KMS-11 (cell line): ENCODE measurements at regions not wholly inside any gene's neighbourhood (a gene's known extent, or its start where the extent isn't known, plus 50 kb on each side); places are given as distances from the start of the nearest gene placed in this dataset.

Experiments used
- H2AFZ ChIP-seq: fragments of 200-600 bp; sonication (generic); 2 replicates; pipeline ENCODE4 v1.6.1; 2016; ENCODE audit warnings: antibody characterized with exemption, mixed run types, low read depth
- H3K27ac ChIP-seq: fragments of 200-600 bp; sonication (generic); 2 replicates; pipeline ENCODE4 v1.6.1; 2016; ENCODE audit warnings: mild to moderate bottlenecking, mixed run types
- H3K27me3 ChIP-seq: fragments of 200-600 bp; sonication (generic); 2 replicates; pipeline ENCODE4 v1.6.1; 2017; ENCODE audit warnings: mild to moderate bottlenecking, low read depth, mixed run types, moderate library complexity; ENCODE audit not compliant: insufficient read depth
- H3K36me3 ChIP-seq: fragments of 200-600 bp; sonication (generic); 2 replicates; pipeline ENCODE4 v1.6.1; 2017; ENCODE audit warnings: mild to moderate bottlenecking, mixed run types; ENCODE audit not compliant: insufficient read depth
- H3K4me1 ChIP-seq: fragments of 200-600 bp; sonication (generic); 2 replicates; pipeline ENCODE4 v1.6.1; 2016; ENCODE audit warnings: mild to moderate bottlenecking, low read depth, mixed run types; ENCODE audit not compliant: poor library complexity, severe bottlenecking
- H3K4me2 ChIP-seq: fragments of 200-600 bp; sonication (generic); 2 replicates; pipeline ENCODE4 v1.7.0; 2016; ENCODE audit warnings: mild to moderate bottlenecking, mixed run types
- H3K4me3 ChIP-seq: fragments of 200-600 bp; sonication (generic); IDR thresholded peaks from 2 replicates; pipeline ENCODE4 v1.6.1; 2017; ENCODE audit warnings: low read depth, low read length, mixed read lengths; ENCODE audit not compliant: insufficient read depth
- H3K79me2 ChIP-seq: fragments of 200-600 bp; sonication (generic); 2 replicates; pipeline ENCODE4 v1.6.1; 2016; ENCODE audit warnings: low read depth, mixed run types; ENCODE audit not compliant: insufficient read depth
- H3K9ac ChIP-seq: fragments of 200-600 bp; sonication (generic); 2 replicates; pipeline ENCODE4 v1.6.1; 2016; ENCODE audit warnings: mild to moderate bottlenecking, mixed run types
- H4K20me1 ChIP-seq: fragments of 200-600 bp; sonication (generic); 2 replicates; pipeline ENCODE4 v1.6.1; 2016; ENCODE audit warnings: mild to moderate bottlenecking, mixed run types; ENCODE audit not compliant: insufficient read depth
- TF ChIP-seq, protein P1 (sequence below): fragments of 200-600 bp; sonication (generic); conservative IDR thresholded peaks from 2 replicates; pipeline ENCODE4 v1.6.1; 2017; ENCODE audit warnings: low read depth, mild to moderate bottlenecking, antibody characterized with exemption, low read length, moderate library complexity, mixed read lengths

- Histone ChIP-seq H3K4me3 (no peak overlapping the region), H3K36me3 (no peaks in the 10 kb centered on the region), H4K20me1 (no peaks in the 10 kb centered on the region)
Measured at GRCh38 chr2:2694746-2695145, 363.7 kb upstream of the MYT1L start.

GRCh38 chr2:2692599-2693389 is 361.7 kb upstream of the MYT1L start:
- Histone ChIP-seq H3K9ac (no peak overlapping the region), H3K4me3 (no peak overlapping the region), H3K36me3 (no peaks in the 10 kb centered on the region), H3K4me2 (no peak overlapping the region), H3K27ac (no peak overlapping the region), H3K79me2 (no peaks in the 10 kb centered on the region), H3K27me3 (no peaks in the 10 kb centered on the region), H2AFZ (no peak overlapping the region), H4K20me1 (no peaks in the 10 kb centered on the region), H3K4me1 (no peaks in the 10 kb centered on the region)
- TF ChIP-seq, protein P1, sequence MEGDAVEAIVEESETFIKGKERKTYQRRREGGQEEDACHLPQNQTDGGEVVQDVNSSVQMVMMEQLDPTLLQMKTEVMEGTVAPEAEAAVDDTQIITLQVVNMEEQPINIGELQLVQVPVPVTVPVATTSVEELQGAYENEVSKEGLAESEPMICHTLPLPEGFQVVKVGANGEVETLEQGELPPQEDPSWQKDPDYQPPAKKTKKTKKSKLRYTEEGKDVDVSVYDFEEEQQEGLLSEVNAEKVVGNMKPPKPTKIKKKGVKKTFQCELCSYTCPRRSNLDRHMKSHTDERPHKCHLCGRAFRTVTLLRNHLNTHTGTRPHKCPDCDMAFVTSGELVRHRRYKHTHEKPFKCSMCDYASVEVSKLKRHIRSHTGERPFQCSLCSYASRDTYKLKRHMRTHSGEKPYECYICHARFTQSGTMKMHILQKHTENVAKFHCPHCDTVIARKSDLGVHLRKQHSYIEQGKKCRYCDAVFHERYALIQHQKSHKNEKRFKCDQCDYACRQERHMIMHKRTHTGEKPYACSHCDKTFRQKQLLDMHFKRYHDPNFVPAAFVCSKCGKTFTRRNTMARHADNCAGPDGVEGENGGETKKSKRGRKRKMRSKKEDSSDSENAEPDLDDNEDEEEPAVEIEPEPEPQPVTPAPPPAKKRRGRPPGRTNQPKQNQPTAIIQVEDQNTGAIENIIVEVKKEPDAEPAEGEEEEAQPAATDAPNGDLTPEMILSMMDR: no peak

More at GRCh38 chr2:2694746-2695145, 363.7 kb upstream of the MYT1L start:
- H2AFZ ChIP-seq: no peak overlapping the region
- H3K27me3 ChIP-seq: no peaks in the 10 kb centered on the region
- no peak overlapping the region for H3K9ac ChIP-seq
- H3K79me2 ChIP-seq: no peaks in the 10 kb centered on the region
- no peak overlapping the region for H3K4me2 ChIP-seq
- TF ChIP-seq, protein P1: no peak
- no peaks in the 10 kb centered on the region for H3K4me1 ChIP-seq
- no peak overlapping the region for H3K27ac ChIP-seq

GRCh38 chr2:2691419-2691818 is 360.3 kb upstream of the MYT1L start:
- H3K36me3 ChIP-seq: no peaks in the 10 kb centered on the region
- no peak overlapping the region for H3K27ac ChIP-seq
- no peaks in the 10 kb centered on the region for H3K4me1 ChIP-seq
- TF ChIP-seq, protein P1: no peak
- no peaks in the 10 kb centered on the region for H3K27me3 ChIP-seq
- no peaks in the 10 kb centered on the region for H3K79me2 ChIP-seq
- no peak overlapping the region for H3K4me3 ChIP-seq
- H3K4me2 ChIP-seq: no peak overlapping the region
- H2AFZ ChIP-seq: no peak overlapping the region
- no peak overlapping the region for H3K9ac ChIP-seq
- H4K20me1 ChIP-seq: no peaks in the 10 kb centered on the region

DNA sequence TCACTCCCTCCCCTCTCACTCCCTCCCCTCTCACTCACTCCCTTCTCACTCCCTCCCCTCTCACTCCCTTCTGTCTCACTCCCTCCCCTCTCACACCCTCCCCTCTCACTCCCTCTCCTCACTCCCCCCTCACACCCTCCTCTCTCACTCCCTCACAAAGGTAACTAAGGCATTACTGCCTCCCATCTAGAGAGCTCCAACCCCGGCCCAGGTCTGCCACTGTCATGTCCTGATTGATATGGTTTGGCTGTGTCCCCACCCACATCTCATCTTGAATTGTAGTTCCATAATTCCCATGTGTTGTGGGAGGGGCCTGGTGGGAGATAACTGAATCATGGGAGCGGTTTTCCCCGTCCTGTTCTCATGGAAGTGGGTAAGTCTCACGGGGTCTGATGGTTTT is 359.9 kb upstream of the MYT1L start:
- Histone ChIP-seq H3K27ac (no peak overlapping the region), H2AFZ (no peak overlapping the region), H3K4me3 (no peak overlapping the region), H3K27me3 (no peaks in the 10 kb centered on the region), H3K9ac (no peak overlapping the region), H3K79me2 (no peaks in the 10 kb centered on the region), H3K36me3 (no peaks in the 10 kb centered on the region), H3K4me1 (no peaks in the 10 kb centered on the region), H3K4me2 (no peak overlapping the region), H4K20me1 (no peaks in the 10 kb centered on the region)
- TF ChIP-seq, protein P1: no peak
